ENCODE measurements at regions not wholly inside any gene's neighbourhood (a gene's known extent, or its start where the extent isn't known, plus 50 kb on each side); places are given as distances from the start of the nearest gene placed in this dataset.

GRCh38 chr5:152072091-152072490, 147.4 kb upstream of the GLRA1 start:
- no peaks in the 10 kb centered on the region for H3K4me1 ChIP-seq
- WGBS, 2 donors = 64 to 68% methylated on average over 2 of the region's 2 CpGs
- TF ChIP-seq POLR2A (IDR thresholded peaks at IDR 0.05) (no peak), CTCF (IDR thresholded peaks at IDR 0.05) (no peak)
- intact Hi-C loops (cut with DNase I) = no loop called here
- H3K27ac ChIP-seq = no peak overlapping the region
- H3K36me3 ChIP-seq = no peaks in the 10 kb centered on the region
- H3K4me3 ChIP-seq (replicated peaks in 1 of 3) = no peak overlapping the region
- H3K27me3 ChIP-seq = no peaks in the 10 kb centered on the region
- DNase-seq = no peak
- H3K9me3 ChIP-seq = no peaks in the 10 kb centered on the region

- Histone ChIP-seq H3K27ac (no peak overlapping the region), H3K36me3 (no peaks in the 10 kb centered on the region), H3K4me3 (replicated peaks in 1 of 3) (no peak overlapping the region), H3K27me3 (no peaks in the 10 kb centered on the region), H3K9me3 (no peaks in the 10 kb centered on the region), H3K4me1 (no peaks in the 10 kb centered on the region)
- no peak for DNase-seq
- 76 to 77% methylated on average over 2 of the region's 2 CpGs for WGBS, 2 donors
- intact Hi-C loops (cut with DNase I) = no loop called here
- TF ChIP-seq CTCF (IDR thresholded peaks at IDR 0.05) (no peak), POLR2A (IDR thresholded peaks at IDR 0.05) (no peak)
Observed at GRCh38 chr5:152070591-152070990, 145.9 kb upstream of the GLRA1 start.

- Histone ChIP-seq H3K36me3 (no peaks in the 10 kb centered on the region), H3K27ac (no peak overlapping the region), H3K27me3 (no peaks in the 10 kb centered on the region), H3K9me3 (no peaks in the 10 kb centered on the region), H3K4me1 (no peaks in the 10 kb centered on the region), H3K4me3 (replicated peaks in 1 of 3) (no peak overlapping the region)
- no peak for DNase-seq
- 63 to 72% methylated on average over 3 of the region's 3 CpGs for WGBS, 2 donors
- intact Hi-C loops (cut with DNase I) = no loop called here
- TF ChIP-seq CTCF (IDR thresholded peaks at IDR 0.05) (no peak), POLR2A (IDR thresholded peaks at IDR 0.05) (no peak)
Observed at GRCh38 chr5:152066784-152067183, 142.1 kb upstream of the GLRA1 start.

- H3K9me3 ChIP-seq = no peaks in the 10 kb centered on the region
- H3K36me3 ChIP-seq = no peaks in the 10 kb centered on the region
- no peaks in the 10 kb centered on the region for H3K4me1 ChIP-seq
- no peak overlapping the region for H3K4me3 ChIP-seq (replicated peaks in 1 of 3)
- H3K27ac ChIP-seq = no peak overlapping the region
- 98 to 100% methylated on average over 1 of the region's 1 CpG for WGBS, 2 donors
- TF ChIP-seq POLR2A (IDR thresholded peaks at IDR 0.05) = no peak
- no peak for TF ChIP-seq CTCF (IDR thresholded peaks at IDR 0.05)
- H3K27me3 ChIP-seq = no peaks in the 10 kb centered on the region
- DNase-seq = no peak
- intact Hi-C loops (cut with DNase I) = no loop called here
Observed at GRCh38 chr5:152063004-152063403, 138.4 kb upstream of the GLRA1 start.

DNA sequence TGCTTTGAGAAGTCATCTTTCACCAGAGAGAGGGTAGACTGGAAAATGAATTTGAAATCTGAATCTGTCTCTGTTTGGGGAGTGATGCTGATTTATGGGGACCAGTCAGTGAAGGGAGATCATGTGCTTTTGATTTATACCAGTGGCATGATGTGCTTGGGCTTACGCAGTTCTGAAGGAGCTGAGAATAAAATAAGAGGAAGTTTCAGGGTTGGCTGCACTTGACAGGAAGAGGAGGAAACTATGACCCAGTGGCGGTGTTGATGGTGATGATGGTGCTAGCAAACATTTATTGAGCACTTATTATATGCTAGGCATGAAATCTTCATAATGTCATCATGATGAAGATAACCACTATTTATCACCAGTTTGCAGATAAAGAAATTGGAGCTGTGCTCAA, 136.4 kb upstream of the GLRA1 start:
- intact Hi-C loops (cut with DNase I) = no loop called here
- Histone ChIP-seq H3K36me3 (no peaks in the 10 kb centered on the region), H3K27me3 (no peaks in the 10 kb centered on the region), H3K9me3 (no peaks in the 10 kb centered on the region), H3K4me3 (replicated peaks in 1 of 3) (no peak overlapping the region), H3K4me1 (no peaks in the 10 kb centered on the region), H3K27ac (no peak overlapping the region)
- no peak for DNase-seq
- TF ChIP-seq CTCF (IDR thresholded peaks at IDR 0.05) (no peak), POLR2A (IDR thresholded peaks at IDR 0.05) (no peak)
- 83 to 84% methylated on average over 2 of the region's 2 CpGs for WGBS, 2 donors

All from thyroid gland (tissue), 4 donors.